GM19043 (cell line): ENCODE measurements at regions not wholly inside any gene's neighbourhood (a gene's known extent, or its start where the extent isn't known, plus 50 kb on each side); places are given as distances from the start of the nearest gene placed in this dataset.
A peak's percentile ranks its signal among the peaks of the same experiment; 100 is the strongest.

Experiments used
- ATAC-seq: cut with Tn5 transposase; IDR thresholded peaks from one replicate; pipeline ENCODE4 v1.9.1; 2021; ENCODE audit warnings: low read depth; ENCODE audit not compliant: unreplicated experiment

- no peak for ATAC-seq
Observed at GRCh38 chr13:62320129-62321108, 904.8 kb upstream of the PCDH20 start.

GRCh38 chr13:62309904-62310303 lies 894.3 kb upstream of the PCDH20 start:
- ATAC-seq = no peak

- ATAC-seq = peak; percentile 73
Observed at GRCh38 chr13:62305756-62306155, 890.1 kb upstream of the PCDH20 start.

GRCh38 chr13:62302341-62302740 lies 886.7 kb upstream of the PCDH20 start:
- no peak for ATAC-seq

- ATAC-seq = no peak
Observed at GRCh38 chr13:62299988-62300387, 884.3 kb upstream of the PCDH20 start.

- no peak for ATAC-seq
Observed at GRCh38 chr13:62296812-62297211, 881.2 kb upstream of the PCDH20 start.

- no peak for ATAC-seq
Observed at GRCh38 chr13:62294244-62294643, 878.6 kb upstream of the PCDH20 start.

GRCh38 chr13:62292714-62293480 lies 877.2 kb upstream of the PCDH20 start:
- no peak for ATAC-seq

- no peak for ATAC-seq
Observed at GRCh38 chr13:62290542-62290941, 874.9 kb upstream of the PCDH20 start.

- no peak for ATAC-seq
Observed at GRCh38 chr13:62287764-62288163, 872.1 kb upstream of the PCDH20 start.

- ATAC-seq = no peak
Observed at GRCh38 chr13:62280590-62280989, 864.9 kb upstream of the PCDH20 start.

GRCh38 chr13:62278271-62278670 lies 862.6 kb upstream of the PCDH20 start:
- no peak for ATAC-seq

GRCh38 chr13:62251734-62252133 lies 836.1 kb upstream of the PCDH20 start:
- ATAC-seq = no peak

GRCh38 chr13:62250501-62251201 lies 835.0 kb upstream of the PCDH20 start:
- no peak for ATAC-seq

- no peak for ATAC-seq
Observed at GRCh38 chr13:62246581-62246980, 830.9 kb upstream of the PCDH20 start.

GRCh38 chr13:62243106-62243505 lies 827.5 kb upstream of the PCDH20 start:
- ATAC-seq = no peak

GRCh38 chr13:62234780-62235440 lies 819.3 kb upstream of the PCDH20 start:
- ATAC-seq = no peak

- no peak for ATAC-seq
Observed at GRCh38 chr13:62210951-62211350, 795.3 kb upstream of the PCDH20 start.

- peak; percentile 82 for ATAC-seq
Observed at GRCh38 chr13:62209529-62209928, 793.9 kb upstream of the PCDH20 start.

GRCh38 chr13:62207388-62207787 lies 791.7 kb upstream of the PCDH20 start:
- ATAC-seq = no peak
